Erythroblast (primary cell): ENCODE measurements at regions not wholly inside any gene's neighbourhood (a gene's known extent, or its start where the extent isn't known, plus 50 kb on each side); places are given as distances from the start of the nearest gene placed in this dataset.

ENCODE experiments used
- GATA1 ChIP-seq: IDR thresholded peaks from 2 replicates; pipeline ENCODE4 v1.6.1; 2011; ENCODE audit warnings: low read depth, mild to moderate bottlenecking, control low read depth, low read length, moderate library complexity
- POLR2A ChIP-seq: IDR thresholded peaks from 2 replicates; pipeline ENCODE4 v1.6.1; 2011; ENCODE audit warnings: mild to moderate bottlenecking, low read length

GRCh38 chr2:18403921-18404522 lies 156.4 kb downstream of the RDH14 start:
- TF ChIP-seq POLR2A (no peak), GATA1 (no peak)
